HG03280 (cell line): ENCODE measurements at regions not wholly inside any gene's neighbourhood (a gene's known extent, or its start where the extent isn't known, plus 50 kb on each side); places are given as distances from the start of the nearest gene placed in this dataset.
"Not testable (repeated sequence)": the region's sequence is repeated elsewhere in the genome, so short reads cannot be mapped to it uniquely, and the experiment has no call there.

Experiments used
- ATAC-seq: cut with Tn5 transposase; IDR thresholded peaks from one replicate; pipeline ENCODE4 v1.9.1; 2021; ENCODE audit warnings: mild to moderate bottlenecking, moderate library complexity; ENCODE audit not compliant: unreplicated experiment

DNA sequence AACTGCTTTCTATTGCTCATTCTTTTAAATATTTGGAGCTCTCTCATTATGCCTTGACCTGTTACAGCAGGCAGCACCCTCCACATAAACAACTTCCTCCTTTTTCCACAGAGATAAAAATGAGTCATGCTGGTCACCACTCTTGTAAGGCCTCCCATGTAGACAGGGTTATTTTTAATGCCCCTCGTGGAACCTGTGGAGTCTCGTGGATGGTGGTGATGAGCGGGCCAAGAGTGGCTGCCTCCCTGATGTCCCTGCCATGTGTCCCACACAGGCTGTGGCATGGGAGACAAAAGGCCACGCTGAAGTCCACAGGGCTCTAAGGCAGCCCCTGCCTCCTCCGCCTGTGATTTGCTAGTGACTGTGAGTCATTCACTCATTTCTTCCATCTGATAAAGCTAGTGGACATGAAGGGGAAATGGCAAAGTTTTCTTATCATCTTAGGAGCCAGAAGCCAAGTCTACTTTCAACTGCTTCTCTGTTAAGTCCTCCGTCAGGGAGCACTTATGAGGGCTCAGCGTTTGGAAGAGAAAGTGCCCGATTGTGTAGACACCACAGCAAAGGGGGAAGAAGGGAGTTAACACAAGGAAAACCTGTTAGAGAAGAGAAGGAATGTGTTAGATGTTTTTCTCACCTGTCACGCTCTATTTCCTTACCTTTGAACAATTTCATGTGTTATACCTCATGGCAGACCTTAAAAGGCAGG lies 121.6 kb upstream of the FAT1 start:
- no peak for ATAC-seq

DNA sequence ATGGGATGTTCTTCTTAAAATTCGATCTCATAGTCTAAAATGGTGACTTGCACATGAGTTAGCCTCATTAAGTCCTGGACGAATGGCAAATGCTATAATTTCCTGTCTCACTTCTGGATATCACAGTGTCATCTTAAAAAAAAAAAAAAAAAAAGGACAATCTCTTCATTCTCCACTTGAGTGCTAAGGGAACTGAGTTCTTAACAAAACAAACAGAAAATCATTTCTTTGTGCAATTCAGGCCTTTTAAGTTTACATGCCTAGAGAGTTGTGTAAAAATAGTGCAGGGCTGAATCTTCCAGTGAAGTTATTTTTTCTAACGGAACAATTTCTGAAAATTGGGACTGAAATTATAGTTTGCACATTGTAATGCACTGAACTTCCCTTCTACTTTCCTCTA lies 122.8 kb upstream of the FAT1 start:
- no peak for ATAC-seq

DNA sequence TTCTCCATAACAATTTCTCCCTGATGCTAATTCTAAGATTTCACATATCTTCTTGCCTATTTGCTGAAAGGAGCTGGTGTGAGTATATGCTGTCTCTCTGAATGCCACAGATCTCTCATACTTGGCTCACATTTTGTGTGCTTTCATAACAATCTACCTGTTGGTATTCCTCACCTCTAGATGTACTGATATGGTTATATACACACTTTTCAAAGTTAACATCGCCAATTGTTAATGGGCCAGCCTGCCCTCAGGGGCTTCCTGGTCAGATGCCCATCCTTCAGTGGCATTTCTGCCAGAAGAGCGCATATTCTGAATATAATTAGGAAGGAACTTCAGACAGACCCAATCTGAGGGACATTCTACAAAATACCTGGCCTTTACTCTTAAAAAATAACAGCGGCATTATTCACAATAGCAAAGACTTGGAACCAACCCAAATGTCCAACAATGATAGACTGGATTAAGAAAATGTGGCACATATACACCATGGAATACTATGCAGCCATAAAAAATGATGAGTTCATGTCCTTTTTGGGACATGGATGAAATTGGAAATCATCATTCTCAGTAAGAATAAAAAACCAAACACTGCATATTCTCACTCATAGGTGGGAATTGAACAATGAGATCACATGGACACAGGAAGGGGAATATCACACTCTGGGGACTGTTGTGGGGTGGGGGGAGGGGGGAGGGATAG lies 123.9 kb upstream of the FAT1 start:
- not testable (repeated sequence) for ATAC-seq

DNA sequence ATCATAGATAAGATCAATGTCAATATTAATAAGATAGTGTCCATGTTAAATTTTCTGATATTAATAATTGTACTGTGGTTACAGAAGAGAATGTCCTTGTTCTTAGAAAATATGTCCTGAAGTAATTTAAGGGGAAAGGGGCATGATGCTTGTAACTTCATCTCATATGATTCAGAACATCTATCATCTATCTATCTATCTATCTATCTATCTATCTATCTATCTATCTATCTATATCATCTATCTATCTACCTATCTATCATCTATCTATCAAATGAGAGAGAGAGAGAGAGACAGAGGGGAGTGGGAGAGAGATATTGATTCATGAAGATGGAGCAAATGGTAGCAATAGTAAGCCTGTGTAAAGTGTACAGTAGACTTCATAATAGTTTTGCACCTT lies 124.8 kb upstream of the FAT1 start:
- ATAC-seq = no peak

DNA sequence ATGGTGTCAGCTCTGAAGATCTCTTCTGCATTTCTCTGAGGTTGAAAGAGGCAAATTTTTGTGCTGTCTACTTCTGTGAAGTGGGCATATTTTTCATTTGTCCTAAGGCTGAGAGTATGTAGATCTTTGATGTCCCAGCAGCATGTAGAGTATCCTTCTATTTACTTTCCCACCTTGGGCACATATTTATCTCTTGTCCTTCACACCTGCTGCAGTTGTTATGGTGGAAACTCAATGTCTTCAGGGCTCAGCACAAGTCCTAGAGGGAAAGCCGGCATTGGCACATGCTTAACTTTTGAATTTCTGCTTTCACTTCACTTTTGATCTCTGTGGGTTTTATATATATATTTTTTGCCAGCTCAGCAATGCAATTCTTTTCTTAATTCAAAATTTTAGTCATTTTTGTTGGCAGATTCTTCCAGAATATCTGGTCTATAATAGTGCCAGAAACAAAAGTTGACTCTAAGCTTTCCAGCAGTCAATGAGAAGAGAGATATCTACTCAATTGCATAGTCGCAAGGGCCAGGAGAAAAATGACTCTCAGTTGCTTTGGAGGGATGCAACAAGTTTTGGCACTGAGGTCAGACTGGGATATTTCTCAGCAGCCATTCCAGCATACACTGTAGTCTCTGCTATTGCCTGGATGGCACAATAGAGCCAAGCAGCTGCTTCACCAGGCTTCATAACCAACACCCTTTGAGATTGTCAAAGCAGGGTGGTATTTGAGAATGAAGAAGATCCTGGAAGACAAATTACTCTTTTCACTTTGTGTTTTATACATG lies 127.8 kb upstream of the FAT1 start:
- no peak for ATAC-seq

DNA sequence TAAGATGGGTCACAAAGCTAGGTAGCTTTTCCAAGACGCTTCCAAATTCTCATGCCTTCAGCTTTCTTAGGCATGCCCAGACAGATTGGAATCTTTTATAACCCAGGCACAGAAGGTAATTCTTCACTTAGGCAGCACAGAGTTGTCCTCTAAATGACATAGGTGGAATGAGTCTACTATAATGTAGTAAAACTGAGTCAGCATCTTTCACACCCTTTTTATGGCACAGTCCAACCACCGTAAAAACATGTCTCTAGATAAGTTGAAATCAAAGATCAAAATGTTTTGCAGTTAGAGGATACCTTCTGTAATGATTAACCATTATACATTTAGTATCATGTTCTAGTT lies 128.4 kb upstream of the FAT1 start:
- ATAC-seq = no peak

DNA sequence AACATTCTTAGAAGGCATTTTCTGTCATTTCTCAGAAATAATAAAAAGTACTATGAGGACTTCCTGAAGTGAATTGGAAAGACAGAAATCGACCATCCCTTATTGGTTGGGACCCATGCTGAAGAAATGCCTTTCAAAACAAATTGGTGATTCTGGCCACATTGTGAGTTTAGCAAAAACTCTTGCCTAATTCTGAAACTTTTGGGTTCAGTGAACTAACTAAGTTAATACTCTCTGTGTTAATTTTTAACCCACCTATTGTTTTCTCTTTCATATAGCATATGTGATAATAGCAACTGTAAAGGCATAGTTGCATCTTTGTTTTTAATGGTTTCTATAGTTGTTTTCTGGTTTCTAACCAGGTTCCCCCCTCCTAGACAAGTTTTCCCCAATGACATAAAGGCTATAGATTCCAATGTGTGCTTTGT lies 129.3 kb upstream of the FAT1 start:
- ATAC-seq = no peak

DNA sequence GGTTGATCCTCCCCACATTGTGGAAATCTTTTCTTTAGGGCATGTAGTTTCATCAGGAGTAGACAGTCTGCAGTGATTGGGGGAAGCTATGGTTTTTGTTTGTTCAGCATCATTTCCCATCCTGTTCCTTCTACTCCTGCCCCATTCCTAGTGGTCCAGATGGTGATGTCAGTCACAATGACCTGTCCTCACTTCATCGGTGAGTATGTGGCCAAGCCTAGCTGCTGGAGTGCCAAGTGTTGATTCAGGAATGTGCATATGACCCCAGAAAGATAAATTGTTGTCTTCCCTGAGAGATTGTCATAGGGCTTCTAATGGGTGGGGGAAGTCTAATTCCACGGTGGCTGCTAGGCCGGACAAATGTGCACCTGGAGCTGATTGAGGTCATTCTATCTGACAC lies 130.6 kb upstream of the FAT1 start:
- ATAC-seq = no peak

DNA sequence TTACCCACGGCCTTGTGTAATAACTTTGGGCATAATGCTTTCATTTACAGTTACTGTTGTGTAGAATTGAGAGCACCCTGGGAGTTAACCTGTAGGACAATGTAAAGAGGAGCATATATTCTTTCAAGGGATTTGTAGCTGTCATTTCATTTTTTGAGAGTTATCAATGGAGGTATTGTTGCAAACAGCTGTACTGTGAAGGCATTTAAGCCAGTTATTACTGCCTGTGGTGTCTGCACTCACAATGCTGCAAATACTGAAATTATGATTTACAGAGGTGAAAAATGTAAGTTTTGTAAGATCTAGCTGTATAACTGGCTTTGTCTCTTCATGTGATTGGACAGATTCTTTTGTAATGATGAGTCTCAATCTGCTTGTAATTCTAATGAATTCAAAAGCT lies 131.5 kb upstream of the FAT1 start:
- ATAC-seq = no peak

DNA sequence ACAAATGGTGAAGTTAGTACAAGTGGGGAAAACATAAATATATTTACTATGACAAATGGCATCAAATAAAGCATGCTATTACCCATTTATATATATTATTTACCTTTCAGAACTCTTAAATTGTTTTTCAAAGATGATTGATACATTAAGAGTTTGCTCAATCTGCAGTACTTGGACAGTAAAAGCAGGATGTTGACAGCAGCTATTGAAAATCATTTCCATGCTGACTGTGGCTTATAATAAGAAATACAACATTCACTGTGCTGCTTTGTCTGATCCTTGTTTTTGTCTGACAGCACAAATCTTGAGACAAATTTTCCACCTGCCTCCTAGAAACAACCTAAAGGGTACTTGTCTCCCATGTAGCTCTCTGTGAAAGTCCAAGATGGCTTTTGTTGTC lies 134.1 kb upstream of the FAT1 start:
- no peak for ATAC-seq

DNA sequence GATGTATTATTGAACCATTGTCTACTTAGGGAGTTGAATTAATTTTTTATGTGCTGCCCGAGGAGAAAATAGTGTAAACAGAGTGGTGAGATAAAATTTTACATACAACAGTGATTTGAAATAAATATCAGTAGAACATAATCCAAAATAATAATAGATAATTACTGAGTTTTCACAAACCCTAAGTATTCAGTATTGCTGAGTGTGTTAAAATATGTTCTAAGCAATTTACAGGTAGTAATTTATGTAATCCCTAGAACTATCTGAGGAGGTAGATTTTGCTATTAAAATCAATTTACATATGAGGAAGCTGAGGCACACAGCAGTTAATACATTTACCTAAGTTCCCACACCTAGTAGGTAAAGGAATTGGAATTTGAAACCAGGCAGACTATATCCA lies 134.7 kb upstream of the FAT1 start:
- ATAC-seq = no peak

DNA sequence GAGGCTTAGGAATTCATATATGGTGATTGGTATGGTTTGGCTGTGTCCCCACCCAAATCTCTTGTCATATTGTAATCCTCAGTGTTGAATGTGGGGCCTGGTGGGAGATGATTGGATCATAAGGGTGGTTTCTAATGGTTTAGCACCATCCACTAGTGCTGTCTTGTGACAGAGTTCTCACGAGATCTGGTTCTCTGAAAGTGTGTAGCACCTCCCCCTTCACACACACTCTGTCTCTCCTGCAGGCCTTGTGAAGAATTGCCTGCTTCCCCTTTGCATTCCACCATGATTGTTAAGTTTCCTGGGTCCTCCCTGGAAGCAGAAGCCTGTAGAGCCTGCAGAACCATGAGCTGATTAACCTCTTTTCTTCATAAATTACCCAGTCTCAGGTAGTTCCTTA lies 135.8 kb upstream of the FAT1 start:
- ATAC-seq = no peak

DNA sequence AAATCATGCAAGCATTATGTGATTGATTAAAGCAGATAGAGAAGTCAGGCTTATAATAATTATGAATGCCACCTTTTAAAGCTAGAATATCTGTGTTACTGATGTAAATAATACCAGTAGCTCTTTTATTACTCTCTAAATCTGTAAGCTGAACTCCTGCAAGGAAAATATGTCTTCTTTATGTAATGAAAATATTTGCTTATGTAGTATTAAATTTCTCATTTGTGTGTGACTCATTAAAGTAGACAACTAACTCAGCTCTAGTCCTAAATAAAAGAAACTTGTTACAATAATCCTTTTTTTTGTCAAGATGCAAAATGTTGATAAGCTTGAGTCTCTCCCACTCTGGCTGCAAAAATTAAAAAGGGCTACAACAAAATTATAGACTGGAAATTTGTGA lies 137.7 kb upstream of the FAT1 start:
- ATAC-seq = no peak

DNA sequence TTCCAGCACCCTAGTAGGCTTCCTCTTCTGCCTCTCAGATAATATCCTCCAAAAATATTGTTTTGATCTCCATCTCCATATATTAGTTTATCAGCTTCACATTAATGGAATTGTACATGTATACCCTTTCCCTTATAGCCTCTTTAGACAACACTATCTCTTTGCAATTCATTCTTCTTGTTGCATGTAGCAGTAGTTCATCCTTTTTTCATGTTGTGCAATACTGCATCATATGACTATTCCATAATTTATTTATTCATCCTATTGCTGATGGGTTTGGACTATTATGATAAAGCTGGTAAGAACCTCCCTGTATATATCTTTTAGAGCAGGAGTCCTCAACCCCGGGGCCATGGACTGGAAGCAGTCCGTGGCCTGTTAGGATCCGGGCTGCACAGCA lies 148.2 kb upstream of the FAT1 start:
- no peak for ATAC-seq

DNA sequence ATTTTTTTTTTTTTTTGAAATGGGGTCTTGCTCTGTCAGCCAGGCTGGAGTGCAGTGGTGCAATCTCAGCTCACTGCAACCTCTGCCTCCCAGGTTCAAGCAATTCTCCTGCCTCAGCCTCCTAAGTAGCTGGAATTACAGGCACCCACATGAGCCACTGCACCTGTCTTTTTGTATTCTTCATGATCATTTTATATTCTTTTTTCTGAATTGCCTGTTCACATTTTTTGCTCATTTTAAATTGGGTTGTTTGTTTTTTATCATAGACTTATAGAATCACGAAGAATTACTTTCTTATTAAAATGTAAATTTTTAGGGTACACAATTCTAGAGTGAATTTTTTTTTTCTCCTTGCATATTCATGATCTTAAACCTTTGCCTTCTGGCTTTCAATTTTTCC lies 149.4 kb upstream of the FAT1 start:
- not testable (repeated sequence) for ATAC-seq

DNA sequence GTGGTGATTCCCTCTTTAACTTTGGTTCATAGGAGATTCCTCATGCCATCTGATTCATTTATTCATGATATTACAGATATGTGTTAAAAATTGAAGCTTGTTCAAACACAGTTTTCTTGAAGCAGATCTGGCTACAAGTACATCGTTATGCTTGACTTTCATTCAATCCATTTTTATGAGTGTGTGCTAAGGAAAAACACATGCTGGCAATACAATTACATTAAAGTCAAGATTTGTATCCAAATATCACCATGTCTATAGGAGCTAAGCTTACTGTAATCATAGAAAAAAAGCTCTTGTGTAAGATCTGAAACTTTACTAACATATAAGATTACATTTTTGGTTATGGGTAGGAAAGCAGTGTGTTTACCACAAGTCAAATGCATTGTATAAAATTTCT lies 151.8 kb upstream of the FAT1 start:
- no peak for ATAC-seq

DNA sequence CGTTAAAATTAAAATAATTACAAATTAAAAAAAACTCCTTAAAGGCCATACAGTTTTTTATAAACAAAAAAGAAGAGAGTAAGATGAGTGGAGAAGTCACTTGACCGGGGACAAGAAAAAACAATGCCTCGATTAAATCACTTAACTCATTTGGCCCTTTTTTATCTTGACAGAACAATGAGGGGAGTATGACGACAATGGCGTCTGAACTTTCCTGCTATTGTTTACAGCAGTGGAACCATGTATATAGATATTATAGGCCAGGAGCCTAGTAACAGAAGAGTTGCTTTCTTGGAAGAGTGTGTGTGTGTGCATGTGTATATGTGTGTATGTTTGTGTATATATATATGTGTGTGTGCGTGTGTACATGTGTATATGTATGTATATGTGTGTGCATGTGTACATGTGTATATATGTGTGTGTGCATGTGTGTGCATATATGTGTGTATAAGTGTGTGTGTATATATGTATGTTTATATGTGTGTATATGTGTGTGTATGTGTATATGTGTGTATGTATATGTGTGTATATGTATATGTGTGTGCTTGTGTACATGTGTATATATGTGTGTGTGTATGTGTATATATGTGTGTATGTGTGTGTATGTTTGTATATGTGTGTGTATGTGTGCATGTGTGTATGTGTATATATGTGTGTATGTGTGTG lies 153.4 kb upstream of the FAT1 start:
- ATAC-seq = no peak

DNA sequence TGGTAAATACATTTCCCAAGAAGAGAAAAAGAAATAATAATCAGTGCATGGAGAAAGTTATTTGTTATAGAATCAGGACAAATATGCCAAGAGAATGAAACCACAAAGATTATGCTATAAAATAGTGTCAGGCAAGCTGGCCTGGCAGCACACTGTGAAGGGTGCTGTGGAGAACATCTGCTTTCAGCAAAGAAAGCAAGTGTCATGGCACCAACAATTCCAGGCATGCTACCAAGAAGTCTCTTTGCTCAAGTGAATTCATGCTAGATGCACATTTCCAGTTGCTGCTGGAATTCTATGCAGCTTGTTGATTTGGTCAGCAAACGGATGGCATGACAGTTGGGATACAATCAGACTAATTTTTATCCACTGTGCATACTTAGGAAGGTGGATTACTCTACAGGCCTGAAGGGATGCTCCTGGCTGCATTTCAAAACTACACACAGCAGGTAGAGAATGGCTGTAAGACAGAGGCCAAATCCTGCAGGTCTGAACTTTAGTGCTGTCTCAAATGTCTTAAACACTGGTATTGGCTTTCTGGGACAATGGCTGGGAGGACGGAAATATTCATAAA lies 154.6 kb upstream of the FAT1 start:
- no peak for ATAC-seq

DNA sequence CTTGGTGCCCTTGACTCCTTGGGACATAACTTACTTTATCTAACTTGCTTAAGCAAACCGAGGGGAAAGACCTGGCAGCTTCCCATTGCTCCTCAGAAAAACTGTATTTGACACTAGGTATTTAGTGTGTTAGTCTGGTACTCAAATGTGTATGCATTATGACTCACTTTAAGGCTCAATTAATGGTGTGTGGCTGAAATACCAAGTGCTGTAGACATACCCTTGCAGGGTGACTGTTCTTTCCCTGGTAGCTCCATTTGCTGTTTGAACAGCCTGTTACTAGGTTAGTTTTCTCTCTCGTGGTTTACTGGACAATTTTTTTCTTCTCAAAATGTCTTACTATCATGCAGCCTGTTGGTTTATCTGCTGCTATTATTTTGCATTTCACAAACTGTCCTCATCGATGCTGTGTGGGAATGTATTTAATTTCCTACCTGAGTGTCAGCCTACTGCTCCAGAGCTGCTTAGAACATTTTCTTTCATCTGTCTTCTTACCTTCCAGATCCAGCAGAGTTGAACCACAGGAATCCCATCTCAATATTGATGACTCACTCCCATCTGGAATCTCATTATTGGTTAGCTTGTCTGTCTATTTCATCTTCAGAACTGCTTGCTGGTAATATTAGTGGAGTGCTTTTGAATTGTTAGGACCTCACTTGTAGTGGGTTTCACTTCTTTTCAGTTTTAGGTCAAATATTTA lies 158.0 kb upstream of the FAT1 start:
- ATAC-seq = no peak

DNA sequence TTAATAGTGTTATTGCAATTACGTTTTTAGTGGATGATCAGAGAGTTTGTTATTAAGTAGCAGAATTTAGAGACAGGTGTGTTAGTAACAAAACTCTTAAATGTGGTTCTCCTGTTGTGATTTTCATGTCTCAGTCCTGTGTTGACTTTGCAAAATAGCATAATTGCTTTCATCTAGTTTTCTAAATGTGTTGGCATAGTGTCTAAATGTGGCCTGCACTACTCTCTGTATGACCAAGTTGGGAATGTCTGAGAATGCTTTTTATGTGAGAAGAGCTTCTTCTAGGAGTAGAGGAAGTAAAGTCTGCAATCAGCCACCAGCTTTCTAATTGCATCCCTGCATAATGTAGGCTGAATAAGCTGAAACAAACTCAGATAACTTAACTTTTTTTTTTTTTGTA lies 158.6 kb upstream of the FAT1 start:
- no peak for ATAC-seq

DNA sequence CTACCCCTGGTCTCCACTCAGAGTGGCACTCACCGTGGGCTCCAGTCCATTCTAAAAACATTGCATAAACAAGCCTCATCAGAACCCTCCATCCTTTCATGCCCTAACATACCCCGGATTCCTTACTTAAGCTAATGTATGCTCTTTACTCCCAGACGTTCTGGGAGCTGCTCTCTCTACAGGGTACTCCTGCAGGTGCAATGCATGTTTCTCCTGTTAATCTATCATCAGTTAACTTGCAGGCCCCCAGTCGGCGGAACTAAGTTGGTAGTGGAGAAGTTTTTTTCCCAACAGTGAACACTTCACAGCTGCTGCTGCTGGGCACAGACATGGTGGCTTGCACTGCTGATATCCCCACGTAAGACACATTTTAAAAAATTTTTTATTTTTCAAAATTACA lies 161.6 kb upstream of the FAT1 start:
- no peak for ATAC-seq
